ENCODE measurements at regions not wholly inside any gene's neighbourhood (a gene's known extent, or its start where the extent isn't known, plus 50 kb on each side); places are given as distances from the start of the nearest gene placed in this dataset.

- no peak for DNase-seq
Measured at GRCh38 chr1:219391297-219391696, 217.6 kb downstream of the LYPLAL1 start.

- DNase-seq: peak; percentile 39
Measured at GRCh38 chr1:219387211-219387610, 213.5 kb downstream of the LYPLAL1 start.

- DNase-seq: peak; percentile 48
Measured at GRCh38 chr1:219385787-219386427, 212.2 kb downstream of the LYPLAL1 start.

GRCh38 chr1:219383281-219383680, 209.6 kb downstream of the LYPLAL1 start:
- DNase-seq: no peak

- DNase-seq: no peak
Measured at GRCh38 chr1:219381396-219381795, 207.7 kb downstream of the LYPLAL1 start.

- no peak for DNase-seq
Measured at GRCh38 chr1:219380463-219380862, 206.8 kb downstream of the LYPLAL1 start.

- no peak for DNase-seq
Measured at GRCh38 chr1:219379691-219380090, 206.0 kb downstream of the LYPLAL1 start.

- DNase-seq: no peak
Measured at GRCh38 chr1:219374636-219375035, 201.0 kb downstream of the LYPLAL1 start.

GRCh38 chr1:219374046-219374566, 200.4 kb downstream of the LYPLAL1 start:
- DNase-seq: no peak

GRCh38 chr1:219373616-219373935, 199.9 kb downstream of the LYPLAL1 start:
- DNase-seq: no peak

GRCh38 chr1:219372916-219373615, 199.4 kb downstream of the LYPLAL1 start:
- DNase-seq: no peak

GRCh38 chr1:219371471-219371870, 197.8 kb downstream of the LYPLAL1 start:
- no peak for DNase-seq

GRCh38 chr1:219367496-219367895, 193.8 kb downstream of the LYPLAL1 start:
- DNase-seq: peak; percentile 62

GRCh38 chr1:219365451-219365850, 191.8 kb downstream of the LYPLAL1 start:
- no peak for DNase-seq

- no peak for DNase-seq
Measured at GRCh38 chr1:219362702-219363101, 189.0 kb downstream of the LYPLAL1 start.

GRCh38 chr1:219359126-219359525, 185.4 kb downstream of the LYPLAL1 start:
- no peak for DNase-seq

- no peak for DNase-seq
Measured at GRCh38 chr1:219358080-219358479, 184.4 kb downstream of the LYPLAL1 start.

GRCh38 chr1:219354962-219355361, 181.3 kb downstream of the LYPLAL1 start:
- DNase-seq: no peak

GRCh38 chr1:219352961-219353651, 179.4 kb downstream of the LYPLAL1 start:
- DNase-seq: no peak

GRCh38 chr1:219350172-219350931, 176.7 kb downstream of the LYPLAL1 start:
- DNase-seq: no peak

GRCh38 chr1:219347921-219348391, 174.3 kb downstream of the LYPLAL1 start:
- no peak for DNase-seq

GRCh38 chr1:219347376-219347775, 173.7 kb downstream of the LYPLAL1 start:
- no peak for DNase-seq

- DNase-seq: no peak
Measured at GRCh38 chr1:219345953-219346352, 172.3 kb downstream of the LYPLAL1 start.

Data from NCI-H748 treated with DMSO at 0.1 percent for 48 hours (cell line).